SU-DHL-6 (cell line): ENCODE measurements at regions not wholly inside any gene's neighbourhood (a gene's known extent, or its start where the extent isn't known, plus 50 kb on each side); places are given as distances from the start of the nearest gene placed in this dataset.

Experiments used
- H2AFZ ChIP-seq: fragments of 200-600 bp; sonication (generic); 2 replicates; pipeline ENCODE4 v1.6.1; 2014; ENCODE audit warnings: low read depth, mild to moderate bottlenecking, moderate library complexity, mixed read lengths, antibody characterized with exemption, low read length; ENCODE audit not compliant: severe bottlenecking
- H3F3A ChIP-seq: fragments of 200-600 bp; shearing (Covaris generic); 2 replicates; pipeline ENCODE4 v1.6.0; 2016; ENCODE audit warnings: antibody characterized with exemption, mild to moderate bottlenecking; ENCODE audit not compliant: insufficient read depth
- H3K27ac ChIP-seq: fragments of 200-600 bp; sonication (generic); 2 replicates; pipeline ENCODE4 v1.5.1; 2016; ENCODE audit warnings: low read depth, mild to moderate bottlenecking, low read length, moderate library complexity, mixed read lengths
- H3K27me3 ChIP-seq: fragments of 200-600 bp; sonication (generic), shearing (Covaris generic); 2 replicates; pipeline ENCODE4 v1.6.0; 2014; ENCODE audit warnings: mild to moderate bottlenecking, low read length
- H3K36me3 ChIP-seq: fragments of 200-600 bp; sonication (generic); 2 replicates; pipeline ENCODE4 v1.6.1; 2014; ENCODE audit warnings: mild to moderate bottlenecking, low read length, mixed read lengths
- H3K4me2 ChIP-seq: fragments of 300-600, 200-600 bp; shearing (Covaris generic), sonication (generic); 2 replicates; pipeline ENCODE4 v1.6.0; 2014; ENCODE audit warnings: low read length, low read depth, mild to moderate bottlenecking; ENCODE audit not compliant: poor library complexity, severe bottlenecking
- H3K4me3 ChIP-seq: fragments of 200-600 bp; sonication (generic); 2 replicates; pipeline ENCODE4 v1.5.1; 2014; ENCODE audit warnings: antibody characterized with exemption, low read length, mild to moderate bottlenecking, mixed read lengths; ENCODE audit not compliant: insufficient read depth, poor library complexity, severe bottlenecking
- H3K79me2 ChIP-seq: fragments of 200-600 bp; sonication (generic); 2 replicates; pipeline ENCODE4 v1.6.1; 2014; ENCODE audit warnings: mild to moderate bottlenecking, low read length, moderate library complexity; ENCODE audit not compliant: insufficient read depth
- H3K9ac ChIP-seq: fragments of 200-600 bp; sonication (generic); 2 replicates; pipeline ENCODE4 v1.7.0; 2014; ENCODE audit warnings: mild to moderate bottlenecking, low read length
- H3K9me2 ChIP-seq: fragments of 200-600 bp; sonication (generic); replicated peaks from 2 replicates; pipeline ENCODE4 v1.6.1; 2014; ENCODE audit warnings: low read length; ENCODE audit not compliant: insufficient read depth
- H3K9me3 ChIP-seq: fragments of 200-600 bp; sonication (generic); 2 replicates; pipeline ENCODE4 v1.6.1; 2014; ENCODE audit warnings: low read length, mixed read lengths; ENCODE audit not compliant: insufficient read depth
- H4K20me1 ChIP-seq: fragments of 200-600 bp; sonication (generic); 2 replicates; pipeline ENCODE4 v1.6.1; 2014; ENCODE audit warnings: low read depth, mild to moderate bottlenecking, antibody characterized with exemption, low read length, moderate library complexity, mixed read lengths
- CTCF ChIP-seq: fragments of 200-600 bp; sonication (generic); IDR thresholded peaks from one replicate; pipeline ENCODE4 v1.5.1; 2017; ENCODE audit warnings: antibody characterized with exemption, mild to moderate bottlenecking, low read length, moderate library complexity; ENCODE audit not compliant: insufficient read depth, poor library complexity, severe bottlenecking
- EZH2phosphoT487 ChIP-seq: fragments of 200-600 bp; sonication (generic), shearing (Covaris generic); conservative IDR thresholded peaks from 2 replicates; pipeline ENCODE4 v1.6.1; 2018; ENCODE audit warnings: mild to moderate bottlenecking, antibody characterized with exemption, low read length, moderate library complexity, mixed read lengths

GRCh38 chr2:142673836-142674235 lies 203.6 kb upstream of the KYNU start:
- TF ChIP-seq EZH2phosphoT487 (no peak), CTCF (no peak)

GRCh38 chr2:142672698-142673097 lies 204.8 kb upstream of the KYNU start:
- Histone ChIP-seq H3K4me2 (no peak overlapping the region), H3K9me2 (no peaks in the 10 kb centered on the region), H3F3A (no peaks in the 10 kb centered on the region), H3K9me3 (no peaks in the 10 kb centered on the region), H3K27me3 (no peaks in the 10 kb centered on the region), H3K36me3 (no peaks in the 10 kb centered on the region), H3K79me2 (no peaks in the 10 kb centered on the region), H3K27ac (no peak overlapping the region), H2AFZ (no peak overlapping the region), H3K4me3 (no peak overlapping the region), H3K9ac (no peak overlapping the region), H4K20me1 (no peaks in the 10 kb centered on the region)
- TF ChIP-seq EZH2phosphoT487 (no peak), CTCF (no peak)

More at GRCh38 chr2:142673836-142674235, 203.6 kb upstream of the KYNU start:
- no peaks in the 10 kb centered on the region for H3K36me3 ChIP-seq
- no peaks in the 10 kb centered on the region for H3K79me2 ChIP-seq
- H3K4me3 ChIP-seq = no peak overlapping the region
- H3K9me3 ChIP-seq = no peaks in the 10 kb centered on the region
- no peak overlapping the region for H3K27ac ChIP-seq
- H3K4me2 ChIP-seq = no peak overlapping the region
- no peaks in the 10 kb centered on the region for H3K27me3 ChIP-seq
- H3F3A ChIP-seq = no peaks in the 10 kb centered on the region
- H2AFZ ChIP-seq = no peak overlapping the region
- no peaks in the 10 kb centered on the region for H4K20me1 ChIP-seq
- no peak overlapping the region for H3K9ac ChIP-seq
- H3K9me2 ChIP-seq = no peaks in the 10 kb centered on the region

GRCh38 chr2:142670362-142670761 lies 207.1 kb upstream of the KYNU start:
- Histone ChIP-seq H3K27me3 (no peaks in the 10 kb centered on the region), H3K9me3 (no peaks in the 10 kb centered on the region), H2AFZ (no peak overlapping the region), H4K20me1 (no peaks in the 10 kb centered on the region), H3K4me3 (no peak overlapping the region), H3F3A (no peaks in the 10 kb centered on the region), H3K9ac (no peak overlapping the region), H3K27ac (no peak overlapping the region), H3K4me2 (no peak overlapping the region), H3K79me2 (no peaks in the 10 kb centered on the region), H3K36me3 (no peaks in the 10 kb centered on the region), H3K9me2 (no peaks in the 10 kb centered on the region)
- TF ChIP-seq EZH2phosphoT487 = no peak
- no peak for TF ChIP-seq CTCF
